GM19239 (cell line): ENCODE measurements at regions not wholly inside any gene's neighbourhood (a gene's known extent, or its start where the extent isn't known, plus 50 kb on each side); places are given as distances from the start of the nearest gene placed in this dataset.
"Not testable (repeated sequence)": the region's sequence is repeated elsewhere in the genome, so short reads cannot be mapped to it uniquely, and the experiment has no call there.

ENCODE experiments used
- DNase-seq: peaks from one replicate; pipeline ENCODE4 v3.0.0; 2011; ENCODE audit warnings: low spot score; ENCODE audit not compliant: insufficient read length
- FAIRE-seq: peaks from 2 replicates; lab custom pipeline; 2011; peaks lifted over from hg19 to GRCh38; lab: Jason Lieb, UNC

- DNase-seq = no peak
- no peak for FAIRE-seq
These were observed 140.7 kb upstream of the PTBP2 start for GRCh38 chr1:96580920-96581319.

GRCh38 chr1:96581772-96582171 lies 139.8 kb upstream of the PTBP2 start:
- no peak for FAIRE-seq
- no peak for DNase-seq

- DNase-seq = no peak
- no peak for FAIRE-seq
These were observed 137.7 kb upstream of the PTBP2 start for GRCh38 chr1:96583903-96584302.

GRCh38 chr1:96587222-96587621 lies 134.4 kb upstream of the PTBP2 start:
- DNase-seq = no peak
- no peak for FAIRE-seq

GRCh38 chr1:96588416-96588995 lies 133.1 kb upstream of the PTBP2 start:
- FAIRE-seq (no peak), DNase-seq (no peak)

- not testable (repeated sequence) for DNase-seq, FAIRE-seq
These were observed 126.1 kb upstream of the PTBP2 start for GRCh38 chr1:96595530-96595929.

GRCh38 chr1:96596226-96596922 lies 125.2 kb upstream of the PTBP2 start:
- DNase-seq (peak; percentile 4), FAIRE-seq (no peak)

- DNase-seq (no peak), FAIRE-seq (no peak)
These were observed 124.4 kb upstream of the PTBP2 start for GRCh38 chr1:96597218-96597617.

- no peak for FAIRE-seq
- DNase-seq = no peak
These were observed 123.0 kb upstream of the PTBP2 start for GRCh38 chr1:96598416-96599168.

GRCh38 chr1:96604620-96605019 lies 117.0 kb upstream of the PTBP2 start:
- not testable (repeated sequence) for FAIRE-seq, DNase-seq

GRCh38 chr1:96617375-96617774 lies 104.2 kb upstream of the PTBP2 start:
- DNase-seq, FAIRE-seq: not testable (repeated sequence)

- FAIRE-seq = no peak
- DNase-seq = no peak
These were observed 89.4 kb upstream of the PTBP2 start for GRCh38 chr1:96632045-96632664.

- FAIRE-seq (no peak), DNase-seq (no peak)
These were observed 87.9 kb upstream of the PTBP2 start for GRCh38 chr1:96633695-96634094.

- no peak for FAIRE-seq
- no peak for DNase-seq
These were observed 86.7 kb upstream of the PTBP2 start for GRCh38 chr1:96634883-96635282.

- no peak for FAIRE-seq
- DNase-seq = no peak
These were observed 80.3 kb upstream of the PTBP2 start for GRCh38 chr1:96641282-96641681.

GRCh38 chr1:96643519-96643918 lies 78.1 kb upstream of the PTBP2 start:
- DNase-seq = no peak
- no peak for FAIRE-seq

GRCh38 chr1:96649301-96649700 lies 72.3 kb upstream of the PTBP2 start:
- DNase-seq (no peak), FAIRE-seq (no peak)

GRCh38 chr1:96651517-96651916 lies 70.1 kb upstream of the PTBP2 start:
- DNase-seq (no peak), FAIRE-seq (no peak)

GRCh38 chr1:96660051-96660450 lies 61.5 kb upstream of the PTBP2 start:
- FAIRE-seq (no peak), DNase-seq (no peak)

- no peak for DNase-seq
- FAIRE-seq = no peak
These were observed 61.1 kb upstream of the PTBP2 start for GRCh38 chr1:96660503-96660902.
